H9 (cell line): ENCODE measurements at regions not wholly inside any gene's neighbourhood (a gene's known extent, or its start where the extent isn't known, plus 50 kb on each side); places are given as distances from the start of the nearest gene placed in this dataset.

Experiments
- DNase-seq: peaks from one replicate; pipeline ENCODE4 v3.0.0-alpha.2; 2017
- H2AFZ ChIP-seq: one replicate; pipeline ENCODE4 v1.6.1; 2013; ENCODE audit warnings: mild to moderate bottlenecking, low read length, control low read depth, moderate library complexity
- H2AK5ac ChIP-seq: 2 replicates; pipeline ENCODE4 v1.6.1; 2013; ENCODE audit warnings: low read length, control low read depth, mixed read lengths; ENCODE audit not compliant: insufficient read length
- H2BK120ac ChIP-seq: one replicate; pipeline ENCODE4 v1.6.1; 2013; ENCODE audit warnings: low read depth, mild to moderate bottlenecking, low read length, control low read depth, inconsistent platforms; ENCODE audit not compliant: poor library complexity, severe bottlenecking
- H2BK12ac ChIP-seq: 2 replicates; pipeline ENCODE4 v1.6.1; 2013; ENCODE audit warnings: low read length, control low read depth, mixed read lengths, low read depth; ENCODE audit not compliant: insufficient read length
- H2BK15ac ChIP-seq: 2 replicates; pipeline ENCODE4 v1.6.1; 2013; ENCODE audit warnings: low read depth, low read length, control low read depth
- H2BK20ac ChIP-seq: one replicate; pipeline ENCODE4 v1.6.1; 2013; ENCODE audit warnings: low read depth, mild to moderate bottlenecking, low read length, control low read depth, inconsistent platforms; ENCODE audit not compliant: poor library complexity, severe bottlenecking
- H2BK5ac ChIP-seq: 2 replicates; pipeline ENCODE4 v1.6.1; 2013; ENCODE audit warnings: low read length, control low read depth, mixed read lengths; ENCODE audit not compliant: insufficient read length
- H3K14ac ChIP-seq: 2 replicates; pipeline ENCODE4 v1.6.1; 2013; ENCODE audit warnings: low read length, control low read depth; ENCODE audit not compliant: insufficient read depth
- H3K18ac ChIP-seq: 2 replicates; pipeline ENCODE4 v1.6.1; 2013; ENCODE audit warnings: low read depth, mild to moderate bottlenecking, mixed read lengths, low read length, control low read depth; ENCODE audit not compliant: insufficient read length
- H3K23ac ChIP-seq: 2 replicates; pipeline ENCODE4 v1.6.1; 2013; ENCODE audit warnings: low read length, control low read depth, mixed read lengths, low read depth; ENCODE audit not compliant: insufficient read length
- H3K23me2 ChIP-seq: 2 replicates; pipeline ENCODE4 v1.6.1; 2013; ENCODE audit warnings: low read depth, mild to moderate bottlenecking, mixed read lengths, low read length, control low read depth; ENCODE audit not compliant: insufficient read length, poor library complexity, severe bottlenecking
- H3K27ac ChIP-seq: 2 replicates; pipeline ENCODE4 v1.5.1; 2013; ENCODE audit warnings: low read length, control low read depth, mixed read lengths, low read depth; ENCODE audit not compliant: insufficient read length
- H3K27me3 ChIP-seq: 2 replicates; pipeline ENCODE4 v1.6.1; 2013; ENCODE audit warnings: low read length, control low read depth, inconsistent platforms; ENCODE audit not compliant: insufficient read depth
- H3K4ac ChIP-seq: 2 replicates; pipeline ENCODE4 v1.6.1; 2013; ENCODE audit warnings: low read depth, mild to moderate bottlenecking, control low read depth, inconsistent platforms, low read length, moderate library complexity
- H3K4me1 ChIP-seq: 2 replicates; pipeline ENCODE4 v1.6.1; 2013; ENCODE audit warnings: low read length, control low read depth, inconsistent platforms; ENCODE audit not compliant: insufficient read depth
- H3K4me2 ChIP-seq: 2 replicates; pipeline ENCODE4 v1.6.1; 2013; ENCODE audit warnings: low read length, control low read depth, mixed read lengths; ENCODE audit not compliant: insufficient read length, insufficient read depth
- H3K56ac ChIP-seq: 2 replicates; pipeline ENCODE4 v1.6.1; 2013; ENCODE audit warnings: low read depth, mild to moderate bottlenecking, mixed read lengths, low read length, control low read depth; ENCODE audit not compliant: insufficient read length
- H3K79me1 ChIP-seq: 2 replicates; pipeline ENCODE4 v1.6.1; 2013; ENCODE audit warnings: low read depth, mild to moderate bottlenecking, moderate library complexity, low read length, control low read depth, inconsistent platforms; ENCODE audit not compliant: insufficient read depth, poor library complexity, severe bottlenecking
- H3K79me2 ChIP-seq: 2 replicates; pipeline ENCODE4 v1.6.1; 2013; ENCODE audit warnings: low read length, control low read depth, inconsistent platforms; ENCODE audit not compliant: insufficient read depth
- H3K9ac ChIP-seq: 2 replicates; pipeline ENCODE4 v1.6.1; 2013; ENCODE audit warnings: low read length, control low read depth, mixed read lengths; ENCODE audit not compliant: insufficient read length; ENCODE audit errors: extremely low read depth
- H3K9me3 ChIP-seq: one replicate; pipeline ENCODE4 v1.6.1; 2013; ENCODE audit warnings: low read depth, low read length, inconsistent platforms; ENCODE audit not compliant: control insufficient read depth
- H3T11ph ChIP-seq: one replicate; pipeline ENCODE4 v1.6.1; 2013; ENCODE audit warnings: mild to moderate bottlenecking, low read length, control low read depth, inconsistent platforms
- H4K20me1 ChIP-seq: one replicate; pipeline ENCODE4 v1.6.1; 2013; ENCODE audit not compliant: control insufficient read depth, insufficient read length, insufficient read depth
- H4K5ac ChIP-seq: 2 replicates; pipeline ENCODE4 v1.6.1; 2013; ENCODE audit warnings: low read depth, mild to moderate bottlenecking, mixed read lengths, low read length, control low read depth; ENCODE audit not compliant: insufficient read length
- H4K8ac ChIP-seq: replicated peaks from 2 replicates; pipeline ENCODE4 v1.6.1; 2013; ENCODE audit warnings: low read length, control low read depth, mixed read lengths, low read depth; ENCODE audit not compliant: insufficient read length
- H4K91ac ChIP-seq: 2 replicates; pipeline ENCODE4 v1.6.1; 2013; ENCODE audit warnings: low read depth, mild to moderate bottlenecking, moderate library complexity, mixed read lengths, low read length, control low read depth; ENCODE audit not compliant: insufficient read length
- H3K27ac Mint-ChIP-seq, 3 experiments: 2 replicates in 2 of 3; 3 replicates in 1 of 3; pipeline ENCODE4 v1.8.0; 2020 to 2021; ENCODE audit warnings: mixed read lengths in 3 of 3, mild to moderate bottlenecking in 1 of 3, moderate library complexity in 1 of 3
- H3K27me3 Mint-ChIP-seq: 2 replicates; pipeline ENCODE4 v1.8.0; 2021; ENCODE audit warnings: low read depth, mild to moderate bottlenecking, moderate library complexity, mixed read lengths
- H3K36me3 Mint-ChIP-seq, 3 experiments: 2 replicates in 2 of 3; 3 replicates in 1 of 3; pipeline ENCODE4 v1.8.0; 2020 to 2021; ENCODE audit warnings: low read depth in 3 of 3, mixed read lengths in 3 of 3; ENCODE audit not compliant: insufficient read depth in 1 of 3
- H3K4me1 Mint-ChIP-seq, 2 experiments: 2 replicates each; pipeline ENCODE4 v1.8.0; 2020; ENCODE audit warnings: mixed read lengths in 2 of 2
- H3K4me3 Mint-ChIP-seq, 2 experiments: 2 replicates in 1 of 2; 3 replicates in 1 of 2; pipeline ENCODE4 v1.8.0; 2020 to 2021; ENCODE audit warnings: mild to moderate bottlenecking in 2 of 2, mixed read lengths in 2 of 2, moderate library complexity in 1 of 2
- H3K9me3 Mint-ChIP-seq, 2 experiments: 2 replicates in 1 of 2; 3 replicates in 1 of 2; pipeline ENCODE4 v1.8.0; 2020; ENCODE audit warnings: mild to moderate bottlenecking in 2 of 2, mixed read lengths in 2 of 2, moderate library complexity in 1 of 2
- CTCF ChIP-seq: fragments of 200-600 bp; sonication (generic); conservative IDR thresholded peaks from 3 replicates; pipeline ENCODE4 v1.8.0; 2021; ENCODE audit warnings: antibody characterized with exemption, mild to moderate bottlenecking
- WGBS: extraction: QIAGEN DNeasy Blood & Tissue Kit; methylation state at CpG from one replicate; pipeline ENCODE4 v1.1.7; 2013; ENCODE audit warnings: missing lambda C conversion rate, low lambda C conversion rate, mixed read lengths; ENCODE audit not compliant: insufficient read length; ENCODE audit errors: extremely low coverage; 5-methylcytosine and 5-hydroxymethylcytosine counted together

- Mint-ChIP-seq H3K4me1 (peaks cover 8 to 18% of the 10 kb centered on the region in 2 experiments), H3K27ac (no peak overlapping the region; a peak in 1 of 7 replicates), H3K27me3 (peaks cover 31% of the 10 kb centered on the region), H3K9me3 (peaks cover 5 to 11% of the 10 kb centered on the region in 2 experiments; a peak in 4 of 5 replicates), H3K36me3 (peaks cover 0 to 4% (median 4%) of the 10 kb centered on the region in 3 experiments; a peak in 3 of 7 replicates), H3K4me3 (no peak overlapping the region)
- Histone ChIP-seq H4K20me1 (no peaks in the 10 kb centered on the region), H3K79me1 (no peaks in the 10 kb centered on the region), H3K79me2 (no peaks in the 10 kb centered on the region), H4K8ac (no peak overlapping the region), H3K4me2 (no peak overlapping the region), H2AK5ac (no peak overlapping the region), H3K9ac (no peak overlapping the region), H3K27me3 (no peaks in the 10 kb centered on the region), H2BK15ac (no peak overlapping the region), H2BK120ac (no peak overlapping the region), H3K4ac (no peak overlapping the region), H3K23ac (no peak overlapping the region), H2BK20ac (no peak overlapping the region), H3K4me1 (peaks cover under 1% of the 10 kb centered on the region; the same call in 1 of the 2 replicates), H2BK12ac (no peak overlapping the region), H3K23me2 (no peaks in the 10 kb centered on the region), H3T11ph (no peak overlapping the region), H3K14ac (no peak overlapping the region), H3K27ac (no peak overlapping the region), H3K9me3 (no peaks in the 10 kb centered on the region), H4K5ac (no peak overlapping the region), H4K91ac (no peak overlapping the region), H3K56ac (no peak overlapping the region), H3K18ac (no peak overlapping the region), H2BK5ac (no peak overlapping the region), H2AFZ (no peak overlapping the region)
- no peak for DNase-seq
- WGBS = no CpG with 5 or more reads among the region's 2 CpGs
- no peak for TF ChIP-seq CTCF
These were observed 289.2 kb upstream of the FOXQ1 start for GRCh38 chr6:1022719-1023118.
